K562 (cell line): ENCODE measurements at regions not wholly inside any gene's neighbourhood (a gene's known extent, or its start where the extent isn't known, plus 50 kb on each side); places are given as distances from the start of the nearest gene placed in this dataset.

Experiments used
- ATAC-seq: fragments of 200-7000 bp; cut with Tn5 transposase; 3 replicates; pipeline ENCODE4 v1.9.1; 2020; ENCODE audit warnings: moderate library complexity
- BruUV-seq: library from RNA; stranded (reverse); fragments of 400-500 nt; replicated peaks from 2 replicates; lab custom pipeline; 2021; lab: Mats Ljungman, UMichigan
- CTCF ChIA-PET: fragments of 300-600 bp; formaldehyde crosslinking; extraction: SDS; loops from one replicate; lab custom pipeline; 2021; ENCODE audit warnings: low intra/inter-chr PET ratio; lab: Yijun Ruan, JAX
- POLR2A ChIA-PET: fragments of 300-600, 350-650 bp; sonication (Branson Sonifier 250); formaldehyde crosslinking; extraction: SDS; loops from one replicate; lab custom pipeline; 2021; ENCODE audit warnings: antibody characterized with exemption, inconsistent platforms; lab: Yijun Ruan, JAX
- DNase-seq, 4 experiments: peaks; one replicate each; pipeline versions ENCODE4 v3.0.0 to v3.0.0-alpha.2; 2011 to 2018; ENCODE audit warnings: low spot score in 3 of 4, mixed read lengths in 3 of 4; ENCODE audit errors: extremely low read depth in 1 of 4
- FAIRE-seq: peaks from 2 replicates; lab custom pipeline; 2011; peaks lifted over from hg19 to GRCh38; lab: Jason Lieb, UNC
- H2AFZ ChIP-seq: 2 replicates; pipeline ENCODE4 v1.6.0; 2011; ENCODE audit warnings: low read depth, low read length, control low read depth, inconsistent platforms
- H3K27ac ChIP-seq: fragments of 200-600 bp; 3 replicates; pipeline ENCODE4 v1.8.0; 2011; ENCODE audit warnings: low read depth, mild to moderate bottlenecking, control low read depth, inconsistent platforms, low read length, moderate library complexity, mixed read lengths; ENCODE audit errors: extremely low read depth
- H3K27me3 ChIP-seq, 2 experiments: fragments of 300-600 bp in 1 of 2; 2 replicates in 1 of 2; 3 replicates in 1 of 2; pipeline versions ENCODE4 v1.6.0 to v1.8.0; 2011; ENCODE audit warnings: inconsistent platforms in 2 of 2, low read length in 2 of 2, mild to moderate bottlenecking in 1 of 2, mixed read lengths in 1 of 2, moderate library complexity in 1 of 2; ENCODE audit not compliant: control insufficient read depth in 2 of 2, insufficient read depth in 2 of 2
- H3K36me3 ChIP-seq: fragments of 300-600 bp; 3 replicates; pipeline ENCODE4 v1.8.0; 2011; ENCODE audit warnings: mild to moderate bottlenecking, low read length, inconsistent platforms; ENCODE audit not compliant: control insufficient read depth, insufficient read depth
- H3K4me1 ChIP-seq, 2 experiments: fragments of 200-600 bp in 1 of 2; replicated peaks in 1 of 2; 2 replicates in 1 of 2; 3 replicates in 1 of 2; pipeline versions ENCODE4 v1.5.1 to v1.8.0; 2011; ENCODE audit warnings: inconsistent platforms in 2 of 2, low read length in 2 of 2, mild to moderate bottlenecking in 1 of 2, mixed read lengths in 1 of 2, moderate library complexity in 1 of 2; ENCODE audit not compliant: control insufficient read depth in 2 of 2, insufficient read depth in 2 of 2
- H3K4me2 ChIP-seq: 2 replicates; pipeline ENCODE4 v1.6.1; 2011; ENCODE audit warnings: low read length, control low read depth, inconsistent platforms, mixed read lengths; ENCODE audit not compliant: insufficient read depth
- H3K4me3 ChIP-seq: fragments of 200-600 bp; sonication (generic), shearing (Covaris generic); 2 replicates; pipeline ENCODE4 v1.5.1; 2016; ENCODE audit warnings: control low read depth, inconsistent platforms
- H3K79me2 ChIP-seq: fragments of 200-600 bp; 3 replicates; pipeline ENCODE4 v1.8.0; 2011; ENCODE audit warnings: low read length, inconsistent platforms; ENCODE audit not compliant: control insufficient read depth, insufficient read depth
- H3K9ac ChIP-seq, 2 experiments: 2 replicates each; pipeline versions ENCODE4 v1.6.0 to v1.6.1; 2011; ENCODE audit warnings: low read depth in 2 of 2, low read length in 2 of 2, control low read depth in 1 of 2, inconsistent platforms in 1 of 2, mild to moderate bottlenecking in 1 of 2, mixed read lengths in 1 of 2; ENCODE audit not compliant: insufficient read depth in 1 of 2
- H3K9me1 ChIP-seq: one replicate; pipeline ENCODE4 v1.6.0; 2011; ENCODE audit warnings: inconsistent platforms, mild to moderate bottlenecking, low read length, moderate library complexity; ENCODE audit not compliant: control insufficient read depth, insufficient read depth
- H3K9me3 ChIP-seq: replicated peaks from 2 replicates; pipeline ENCODE4 v1.5.1; 2011; ENCODE audit warnings: low read depth, low read length, inconsistent platforms; ENCODE audit not compliant: control insufficient read depth, insufficient read depth
- H4K20me1 ChIP-seq: replicated peaks from 2 replicates; pipeline ENCODE4 v1.6.1; 2011; ENCODE audit warnings: low read length, inconsistent platforms, mixed read lengths; ENCODE audit not compliant: control insufficient read depth, insufficient read depth
- BDP1 ChIP-seq: IDR thresholded peaks from 3 replicates; pipeline ENCODE4 v1.6.1; 2011; ENCODE audit not compliant: insufficient read length, insufficient read depth
- CBX2 ChIP-seq: fragments of 200-600 bp; sonication (generic); IDR thresholded peaks from one replicate; pipeline ENCODE4 v1.6.1; 2012; ENCODE audit warnings: mild to moderate bottlenecking, low read length, inconsistent platforms; ENCODE audit not compliant: insufficient read depth, poor library complexity, severe bottlenecking
- GABPB1 ChIP-seq: sonication (generic); formaldehyde crosslinking; IDR thresholded peaks from 2 replicates; pipeline ENCODE4 v1.8.0; 2022; ENCODE audit warnings: mild to moderate bottlenecking, missing genetic modification reagents
- MCM5 ChIP-seq: fragments of 450-650 bp; IDR thresholded peaks from 2 replicates; pipeline ENCODE4 v1.6.1; 2016; ENCODE audit warnings: low read depth
- PML ChIP-seq: IDR thresholded peaks from 2 replicates; pipeline ENCODE4 v1.6.1; 2012; ENCODE audit warnings: low read length, inconsistent platforms
- POLR2AphosphoS2 ChIP-seq: IDR thresholded peaks from 2 replicates; pipeline ENCODE4 v1.6.1; 2012; ENCODE audit warnings: low read length, improper control_type of control experiment
- RAD21 ChIP-seq, 2 experiments: fragments of 250-450 bp in 1 of 2; fragments of 450-650 bp in 1 of 2; sonication (Bioruptor Pico) in 1 of 2; formaldehyde crosslinking in 1 of 2; IDR thresholded peaks in 1 of 2; conservative IDR thresholded peaks in 1 of 2; 2 replicates each; pipeline versions ENCODE4 v1.4.0 to v1.8.0; 2020 to 2022; ENCODE audit warnings: mild to moderate bottlenecking in 2 of 2, moderate library complexity in 1 of 2
- SNRNP70 ChIP-seq: fragments of 200-400 bp; formaldehyde crosslinking; optimal IDR thresholded peaks from 2 replicates; pipeline ENCODE3; 2017; ENCODE audit warnings: low read depth, low read length
- THRB ChIP-seq: fragments of 450-650 bp; formaldehyde crosslinking; conservative IDR thresholded peaks from 2 replicates; pipeline ENCODE4 v1.4.0; 2022; ENCODE audit warnings: mild to moderate bottlenecking, missing genetic modification characterization
- ZFP30 ChIP-seq: fragments of 250-450 bp; sonication (Bioruptor Pico); IDR thresholded peaks from 2 replicates; pipeline ENCODE4 v1.8.0; 2022; ENCODE audit warnings: moderate library complexity, mild to moderate bottlenecking, inconsistent platforms, borderline replicate concordance
- ZNF239 ChIP-seq: fragments of 250-450 bp; sonication (Bioruptor Pico); IDR thresholded peaks from 2 replicates; pipeline ENCODE4 v1.4.0; 2020; ENCODE audit warnings: mild to moderate bottlenecking
- WGBS: fragments of 100-300 bp; shearing (Covaris generic); methylation state at CpG from one replicate; pipeline ENCODE4 v1.1.6; 2016; ENCODE audit warnings: low coverage, mixed read lengths; ENCODE audit not compliant: insufficient coverage; ENCODE audit errors: missing lambda C conversion rate; 5-methylcytosine and 5-hydroxymethylcytosine counted together
- in situ Hi-C: fragments of 300-500 bp; cut with MboI; formaldehyde crosslinking; loops from 4 replicates; pipeline ENCODE4 v1.15.0; 2018; ENCODE audit warnings: inconsistent platforms, mixed read lengths
- intact Hi-C: fragments of 100-400 bp; cut with micrococcal nuclease; formaldehyde crosslinking; loops from 2 replicates; pipeline ENCODE4 v1.14.2; 2022
- TF ChIP-seq, protein P1 (sequence below): fragments of 450-650 bp; IDR thresholded peaks from 2 replicates; pipeline ENCODE4 v1.6.1; 2018; ENCODE audit not compliant: partially characterized antibody
- TF ChIP-seq, protein P2 (sequence below): fragments of 250-450 bp; sonication (Bioruptor Pico); IDR thresholded peaks from 2 replicates; pipeline ENCODE4 v1.4.0; 2020

DNA sequence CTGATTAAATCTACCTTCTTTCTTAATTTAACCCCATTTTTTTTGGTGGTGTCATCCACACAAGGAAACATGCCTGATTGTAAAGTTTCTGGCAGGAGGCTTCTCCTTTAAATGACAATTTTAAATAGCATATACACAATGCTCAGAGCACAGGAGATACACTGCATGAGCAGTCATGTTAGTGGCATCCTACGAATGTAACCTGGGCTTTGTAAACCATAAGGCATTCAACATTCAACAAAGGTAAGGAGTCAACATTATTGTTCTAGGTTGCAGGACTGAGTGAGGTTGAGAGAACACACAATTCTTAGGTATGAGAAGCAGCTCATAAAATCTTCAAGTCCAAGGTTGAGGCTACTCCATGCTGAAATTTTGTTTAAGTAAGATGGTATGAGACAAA lies 266.6 kb upstream of the SIX2 start (continued):
- TF ChIP-seq, protein P1, sequence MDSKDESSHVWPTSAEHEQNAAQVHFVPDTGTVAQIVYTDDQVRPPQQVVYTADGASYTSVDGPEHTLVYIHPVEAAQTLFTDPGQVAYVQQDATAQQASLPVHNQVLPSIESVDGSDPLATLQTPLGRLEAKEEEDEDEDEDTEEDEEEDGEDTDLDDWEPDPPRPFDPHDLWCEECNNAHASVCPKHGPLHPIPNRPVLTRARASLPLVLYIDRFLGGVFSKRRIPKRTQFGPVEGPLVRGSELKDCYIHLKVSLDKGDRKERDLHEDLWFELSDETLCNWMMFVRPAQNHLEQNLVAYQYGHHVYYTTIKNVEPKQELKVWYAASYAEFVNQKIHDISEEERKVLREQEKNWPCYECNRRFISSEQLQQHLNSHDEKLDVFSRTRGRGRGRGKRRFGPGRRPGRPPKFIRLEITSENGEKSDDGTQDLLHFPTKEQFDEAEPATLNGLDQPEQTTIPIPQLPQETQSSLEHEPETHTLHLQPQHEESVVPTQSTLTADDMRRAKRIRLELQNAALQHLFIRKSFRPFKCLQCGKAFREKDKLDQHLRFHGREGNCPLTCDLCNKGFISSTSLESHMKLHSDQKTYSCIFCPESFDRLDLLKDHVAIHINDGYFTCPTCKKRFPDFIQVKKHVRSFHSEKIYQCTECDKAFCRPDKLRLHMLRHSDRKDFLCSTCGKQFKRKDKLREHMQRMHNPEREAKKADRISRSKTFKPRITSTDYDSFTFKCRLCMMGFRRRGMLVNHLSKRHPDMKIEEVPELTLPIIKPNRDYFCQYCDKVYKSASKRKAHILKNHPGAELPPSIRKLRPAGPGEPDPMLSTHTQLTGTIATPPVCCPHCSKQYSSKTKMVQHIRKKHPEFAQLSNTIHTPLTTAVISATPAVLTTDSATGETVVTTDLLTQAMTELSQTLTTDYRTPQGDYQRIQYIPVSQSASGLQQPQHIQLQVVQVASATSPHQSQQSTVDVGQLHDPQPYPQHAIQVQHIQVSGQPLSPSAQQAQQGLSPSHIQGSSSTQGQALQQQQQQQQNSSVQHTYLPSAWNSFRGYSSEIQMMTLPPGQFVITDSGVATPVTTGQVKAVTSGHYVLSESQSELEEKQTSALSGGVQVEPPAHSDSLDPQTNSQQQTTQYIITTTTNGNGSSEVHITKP: no peak
- no peak for TF ChIP-seq ZNF239 (CRISPR knock-in tag)
- TF ChIP-seq POLR2AphosphoS2: no peak
- no peak for TF ChIP-seq CBX2
- no peak for TF ChIP-seq BDP1

- no peak overlapping the region for H3K9ac ChIP-seq
- TF ChIP-seq RAD21 (CRISPR knock-in tag; conservative IDR thresholded peaks at IDR 0.05 in 1 of 2, IDR thresholded peaks at IDR 0.05 in 1 of 2) (no peak), SNRNP70 (no peak), PML (no peak), GABPB1 (no peak), MCM5 (no peak), ZFP30 (CRISPR knock-in tag) (no peak), THRB (no peak)
- TF ChIP-seq, protein P2, sequence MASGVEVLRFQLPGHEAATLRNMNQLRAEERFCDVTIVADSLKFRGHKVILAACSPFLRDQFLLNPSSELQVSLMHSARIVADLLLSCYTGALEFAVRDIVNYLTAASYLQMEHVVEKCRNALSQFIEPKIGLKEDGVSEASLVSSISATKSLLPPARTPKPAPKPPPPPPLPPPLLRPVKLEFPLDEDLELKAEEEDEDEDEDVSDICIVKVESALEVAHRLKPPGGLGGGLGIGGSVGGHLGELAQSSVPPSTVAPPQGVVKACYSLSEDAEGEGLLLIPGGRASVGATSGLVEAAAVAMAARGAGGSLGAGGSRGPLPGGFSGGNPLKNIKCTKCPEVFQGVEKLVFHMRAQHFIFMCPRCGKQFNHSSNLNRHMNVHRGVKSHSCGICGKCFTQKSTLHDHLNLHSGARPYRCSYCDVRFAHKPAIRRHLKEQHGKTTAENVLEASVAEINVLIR: no peak
These were observed 266.1 kb upstream of the SIX2 start for GRCh38 chr2:45275242-45275805.

More at GRCh38 chr2:45275242-45275805, 266.1 kb upstream of the SIX2 start:
- no peaks in the 10 kb centered on the region for H3K9me1 ChIP-seq
- no peaks in the 10 kb centered on the region for H3K9me3 ChIP-seq
- DNase-seq (no peak), FAIRE-seq (no peak), ATAC-seq (no peak)
- intact Hi-C loops (no loop called here), in situ Hi-C loops (no loop called here)
- no peaks in the 10 kb centered on the region for H3K4me1 ChIP-seq
- peaks cover 16 to 31% of the 10 kb centered on the region in 2 experiments for H3K27me3 ChIP-seq
- H3K27ac ChIP-seq: no peak overlapping the region
- H3K79me2 ChIP-seq: no peaks in the 10 kb centered on the region
- H3K4me2 ChIP-seq: no peak overlapping the region
- ChIA-PET POLR2A (interaction anchor here (0.6 kb wide), 1 partner anchor 23 kb away, joined by 3 read pairs; no protein-coding TSS in a partner anchor), CTCF (no interaction called here)
- no peaks in the 10 kb centered on the region for H3K36me3 ChIP-seq
- WGBS: 2% methylated on average over 4 of the region's 4 CpGs
- H4K20me1 ChIP-seq: no peaks in the 10 kb centered on the region
- H3K4me3 ChIP-seq: no peak overlapping the region
- no peak overlapping the region for H2AFZ ChIP-seq
- no TSS peak for BruUV-seq
